ENCODE measurements at regions not wholly inside any gene's neighbourhood (a gene's known extent, or its start where the extent isn't known, plus 50 kb on each side); places are given as distances from the start of the nearest gene placed in this dataset.

GRCh38 chr22:47369020-47369419 lies 606.6 kb downstream of the TBC1D22A start:
- TF ChIP-seq GABPA (IDR thresholded peaks at IDR 0.05; ENCODE audit: low read depth): no peak
- no peak for TF ChIP-seq POLR2AphosphoS5 (IDR thresholded peaks at IDR 0.05; ENCODE audit: low read depth)

Measured in HL-60 (cell line).